Stimulated activated CD4-positive, alpha-beta T cell treated with anti-CD3 and anti-CD28 coated beads, Interleukin-4, amount 100 ng/mL, for 1 hour (primary cell): ENCODE measurements at regions not wholly inside any gene's neighbourhood (a gene's known extent, or its start where the extent isn't known, plus 50 kb on each side); places are given as distances from the start of the nearest gene placed in this dataset.

ENCODE experiments used
- DNase-seq: peaks from one replicate; pipeline ENCODE4 v3.0.0-alpha.2; 2020

- DNase-seq, result no peak
Observed at GRCh38 chr2:216320852-216321251, 51.4 kb downstream of the MARCHF4 start.

- DNase-seq, result no peak
Observed at GRCh38 chr2:216319771-216320170, 52.5 kb downstream of the MARCHF4 start.

GRCh38 chr2:216318521-216318874 is 53.8 kb downstream of the MARCHF4 start:
- DNase-seq, result no peak

GRCh38 chr2:216317831-216318520 is 54.3 kb downstream of the MARCHF4 start:
- no peak for DNase-seq

- DNase-seq, result no peak
Observed at GRCh38 chr2:216316743-216317142, 55.5 kb downstream of the MARCHF4 start.

GRCh38 chr2:216315802-216316603 is 56.3 kb downstream of the MARCHF4 start:
- DNase-seq, result no peak

GRCh38 chr2:216312441-216312840 is 59.8 kb downstream of the MARCHF4 start:
- no peak for DNase-seq

GRCh38 chr2:216308576-216308975 is 63.7 kb downstream of the MARCHF4 start:
- no peak for DNase-seq

- no peak for DNase-seq
Observed at GRCh38 chr2:216307496-216307895, 64.8 kb downstream of the MARCHF4 start.

GRCh38 chr2:216306868-216307267 is 65.4 kb downstream of the MARCHF4 start:
- DNase-seq, result no peak

GRCh38 chr2:216305574-216305973 is 66.7 kb downstream of the MARCHF4 start:
- no peak for DNase-seq

GRCh38 chr2:216302981-216303676 is 69.2 kb downstream of the MARCHF4 start:
- DNase-seq, result no peak

GRCh38 chr2:216300906-216301305 is 71.4 kb downstream of the MARCHF4 start:
- no peak for DNase-seq

GRCh38 chr2:216299588-216299987 is 72.7 kb downstream of the MARCHF4 start:
- DNase-seq, result no peak

- no peak for DNase-seq
Observed at GRCh38 chr2:216298719-216299495, 73.4 kb downstream of the MARCHF4 start.

- no peak for DNase-seq
Observed at GRCh38 chr2:216296856-216297255, 75.4 kb downstream of the MARCHF4 start.

GRCh38 chr2:216294305-216294704 is 78.0 kb downstream of the MARCHF4 start:
- DNase-seq, result no peak

GRCh38 chr2:216293883-216294282 is 78.4 kb downstream of the MARCHF4 start:
- DNase-seq, result no peak

- no peak for DNase-seq
Observed at GRCh38 chr2:216292886-216293301, 79.4 kb downstream of the MARCHF4 start.

GRCh38 chr2:216292475-216292874 is 79.8 kb downstream of the MARCHF4 start:
- no peak for DNase-seq

- DNase-seq, result no peak
Observed at GRCh38 chr2:216289470-216289869, 82.8 kb downstream of the MARCHF4 start.

GRCh38 chr2:216287251-216287650 is 85.0 kb downstream of the MARCHF4 start:
- DNase-seq, result no peak

GRCh38 chr2:216286616-216287231 is 85.6 kb downstream of the MARCHF4 start:
- DNase-seq, result no peak
